GM21390 (cell line): ENCODE measurements at regions not wholly inside any gene's neighbourhood (a gene's known extent, or its start where the extent isn't known, plus 50 kb on each side); places are given as distances from the start of the nearest gene placed in this dataset.
"Not testable (repeated sequence)": the region's sequence is repeated elsewhere in the genome, so short reads cannot be mapped to it uniquely, and the experiment has no call there.

Experiments
- ATAC-seq: cut with Tn5 transposase; IDR thresholded peaks from one replicate; pipeline ENCODE4 v1.9.1; 2021; ENCODE audit not compliant: unreplicated experiment

- ATAC-seq = no peak
Observed at GRCh38 chr5:71821029-71821428, 102.0 kb downstream of the CARTPT start.

- not testable (repeated sequence) for ATAC-seq
Observed at GRCh38 chr5:71822065-71822464, 103.0 kb downstream of the CARTPT start.

GRCh38 chr5:71825992-71826391 is 106.9 kb downstream of the CARTPT start:
- no peak for ATAC-seq

- no peak for ATAC-seq
Observed at GRCh38 chr5:71828291-71829040, 109.4 kb downstream of the CARTPT start.

- ATAC-seq = no peak
Observed at GRCh38 chr5:71829206-71829605, 110.1 kb downstream of the CARTPT start.

- no peak for ATAC-seq
Observed at GRCh38 chr5:71830681-71831539, 111.8 kb downstream of the CARTPT start.

- no peak for ATAC-seq
Observed at GRCh38 chr5:71832812-71833715, 114.0 kb downstream of the CARTPT start.

GRCh38 chr5:71834601-71835000 is 115.5 kb downstream of the CARTPT start:
- no peak for ATAC-seq

GRCh38 chr5:71836084-71836483 is 117.0 kb downstream of the CARTPT start:
- no peak for ATAC-seq

- no peak for ATAC-seq
Observed at GRCh38 chr5:71836559-71837112, 117.6 kb downstream of the CARTPT start.

GRCh38 chr5:71838286-71838685 is 119.2 kb downstream of the CARTPT start:
- no peak for ATAC-seq

- ATAC-seq = no peak
Observed at GRCh38 chr5:71839096-71839884, 120.2 kb downstream of the CARTPT start.

GRCh38 chr5:71841107-71841506 is 122.0 kb downstream of the CARTPT start:
- no peak for ATAC-seq

GRCh38 chr5:71843111-71843510 is 124.0 kb downstream of the CARTPT start:
- ATAC-seq = no peak

- no peak for ATAC-seq
Observed at GRCh38 chr5:71844862-71845261, 125.8 kb downstream of the CARTPT start.

GRCh38 chr5:71859515-71859914 is 140.4 kb downstream of the CARTPT start:
- ATAC-seq = no peak

- ATAC-seq = no peak
Observed at GRCh38 chr5:71860048-71860447, 141.0 kb downstream of the CARTPT start.

GRCh38 chr5:71861682-71862081 is 142.6 kb downstream of the CARTPT start:
- no peak for ATAC-seq

- ATAC-seq = no peak
Observed at GRCh38 chr5:71862087-71862486, 143.0 kb downstream of the CARTPT start.

- no peak for ATAC-seq
Observed at GRCh38 chr5:71862507-71863060, 143.5 kb downstream of the CARTPT start.
